Activated T-cell treated with anti-CD3 and anti-CD28 coated beads, Interleukin-2, amount 50 U/mL, for 48 hours (primary cell): ENCODE measurements at regions not wholly inside any gene's neighbourhood (a gene's known extent, or its start where the extent isn't known, plus 50 kb on each side); places are given as distances from the start of the nearest gene placed in this dataset.
A peak's percentile ranks its signal among the peaks of the same experiment; 100 is the strongest.
"Not testable (repeated sequence)": the region's sequence is repeated elsewhere in the genome, so short reads cannot be mapped to it uniquely, and the experiment has no call there.

Experiments
- DNase-seq, 2 experiments: peaks; one replicate each; pipeline ENCODE4 v3.0.0-alpha.2; 2020

- DNase-seq = no peak
These were observed 53.7 kb upstream of the OTOGL start for GRCh38 chr12:80045594-80045993.

- no peak for DNase-seq
These were observed 54.7 kb upstream of the OTOGL start for GRCh38 chr12:80044694-80045046.

- no peak for DNase-seq
These were observed 57.6 kb upstream of the OTOGL start for GRCh38 chr12:80041692-80042091.

DNA sequence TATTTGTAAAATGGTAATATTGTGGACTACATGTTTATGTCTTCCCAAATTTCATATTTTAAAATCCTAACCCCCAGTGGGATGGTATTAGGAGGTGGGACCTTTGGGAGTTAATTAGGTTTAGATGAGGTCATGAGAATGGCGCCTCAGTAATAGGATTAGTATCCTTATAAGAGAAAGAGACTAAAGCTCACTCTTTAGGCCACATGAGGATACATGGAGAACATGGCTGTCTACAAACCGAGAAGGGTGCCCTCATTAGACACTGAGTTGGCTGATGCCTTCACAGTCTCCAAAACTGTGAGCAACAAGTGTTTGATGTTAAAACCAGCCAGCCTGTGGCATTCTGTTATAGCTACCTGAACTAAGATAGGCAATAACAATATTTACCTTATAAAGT is 58.3 kb upstream of the OTOGL start:
- DNase-seq = no peak

DNA sequence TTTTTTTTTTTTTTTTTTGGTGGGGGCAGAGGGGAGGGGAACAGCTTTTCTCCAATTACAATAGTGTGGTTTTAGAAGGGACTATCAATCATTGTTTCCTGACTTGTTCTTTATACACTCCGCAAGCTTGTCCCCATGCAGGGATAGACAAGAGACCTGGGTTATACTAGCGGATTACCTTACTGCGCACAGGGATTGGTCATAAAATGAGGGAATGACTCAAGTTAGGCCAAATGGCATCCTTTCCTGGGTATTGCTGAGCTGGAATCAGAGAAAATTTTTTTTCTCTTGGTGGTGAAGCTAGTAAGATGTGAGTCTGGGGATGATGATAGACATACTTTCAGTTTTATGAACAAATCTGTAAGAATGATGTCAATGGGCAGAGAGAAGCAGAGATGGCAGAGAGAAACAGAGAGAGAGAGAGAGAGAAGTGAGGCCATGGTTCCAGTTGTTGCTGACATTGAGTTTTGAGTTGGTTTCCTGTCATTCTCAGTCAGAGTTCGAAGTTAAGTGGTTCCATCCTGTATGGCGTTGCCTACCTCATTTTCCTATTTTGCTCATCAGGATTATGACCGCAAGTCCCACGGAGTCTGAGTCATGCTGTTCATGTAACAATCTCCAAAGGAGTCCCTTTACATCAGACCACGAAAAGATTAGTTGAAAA is 59.1 kb upstream of the OTOGL start:
- peak; percentile 27 to 44 for DNase-seq

DNA sequence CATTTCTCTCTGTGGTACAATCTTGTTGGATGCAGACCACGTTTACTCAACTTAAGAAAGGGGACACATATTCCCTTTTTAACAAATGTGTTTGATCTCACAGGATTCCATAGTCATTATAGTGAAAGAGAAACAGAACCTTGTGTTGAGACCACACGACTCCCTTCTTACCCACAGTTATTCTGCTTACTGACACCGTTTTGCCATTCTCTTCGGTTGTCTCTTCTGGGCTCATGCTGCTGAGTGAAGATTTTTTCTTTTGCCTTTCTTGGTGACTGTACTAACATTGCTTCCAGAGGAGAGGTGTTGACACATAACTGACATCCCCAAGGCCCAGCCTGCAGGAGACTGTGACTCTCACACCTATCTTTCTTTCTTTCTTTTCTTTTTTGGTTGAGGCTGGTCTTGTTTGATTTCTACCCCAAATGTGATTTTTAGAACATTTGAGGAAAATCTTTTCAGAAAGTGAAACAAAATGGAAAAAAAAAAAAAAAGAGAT is 61.2 kb upstream of the OTOGL start:
- no peak for DNase-seq

- no peak for DNase-seq
These were observed 65.9 kb upstream of the OTOGL start for GRCh38 chr12:80033448-80033847.

GRCh38 chr12:80032946-80033345 is 66.4 kb upstream of the OTOGL start:
- DNase-seq = no peak

- DNase-seq = no peak
These were observed 68.1 kb upstream of the OTOGL start for GRCh38 chr12:80031229-80031628.

DNA sequence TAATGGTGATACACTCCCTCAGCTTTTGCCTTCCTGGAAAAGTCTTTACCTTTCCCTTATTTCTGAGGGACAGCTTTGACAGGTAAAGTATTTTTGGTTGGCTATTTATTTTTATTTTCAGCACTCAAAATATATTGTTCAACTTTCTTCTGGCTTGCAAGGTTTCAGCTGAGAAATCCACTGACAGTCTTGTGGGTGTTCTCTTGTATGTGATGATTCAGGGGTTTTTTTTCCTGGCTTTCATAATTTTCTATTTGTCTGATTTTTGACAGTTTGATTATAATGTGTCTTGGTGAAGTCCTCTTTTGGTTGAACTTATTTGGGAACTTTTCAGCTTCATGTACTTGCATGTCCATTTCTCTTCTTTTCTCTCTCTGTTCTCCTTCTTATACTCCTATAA is 73.7 kb upstream of the OTOGL start:
- no peak for DNase-seq

- no peak for DNase-seq
These were observed 79.6 kb upstream of the OTOGL start for GRCh38 chr12:80019691-80020090.

DNA sequence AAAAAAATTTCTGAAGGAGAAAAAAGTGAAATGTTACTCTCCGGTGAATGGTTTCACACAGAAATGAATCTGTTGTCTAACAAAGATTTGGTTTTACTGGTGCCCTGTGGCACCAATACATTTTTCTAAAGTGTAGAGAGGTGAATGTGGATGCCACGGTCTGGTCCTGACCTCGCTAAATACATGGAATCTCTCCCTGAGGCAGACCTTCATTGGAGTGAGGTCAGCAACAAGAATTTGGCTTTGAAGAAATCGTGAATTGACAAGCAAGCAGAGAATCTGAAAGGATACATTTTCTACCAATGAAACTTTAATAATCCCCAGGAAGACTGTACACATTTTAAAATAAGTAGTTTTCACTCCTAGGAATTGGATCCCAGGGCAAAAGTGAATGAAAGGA is 81.2 kb upstream of the OTOGL start:
- no peak for DNase-seq

DNA sequence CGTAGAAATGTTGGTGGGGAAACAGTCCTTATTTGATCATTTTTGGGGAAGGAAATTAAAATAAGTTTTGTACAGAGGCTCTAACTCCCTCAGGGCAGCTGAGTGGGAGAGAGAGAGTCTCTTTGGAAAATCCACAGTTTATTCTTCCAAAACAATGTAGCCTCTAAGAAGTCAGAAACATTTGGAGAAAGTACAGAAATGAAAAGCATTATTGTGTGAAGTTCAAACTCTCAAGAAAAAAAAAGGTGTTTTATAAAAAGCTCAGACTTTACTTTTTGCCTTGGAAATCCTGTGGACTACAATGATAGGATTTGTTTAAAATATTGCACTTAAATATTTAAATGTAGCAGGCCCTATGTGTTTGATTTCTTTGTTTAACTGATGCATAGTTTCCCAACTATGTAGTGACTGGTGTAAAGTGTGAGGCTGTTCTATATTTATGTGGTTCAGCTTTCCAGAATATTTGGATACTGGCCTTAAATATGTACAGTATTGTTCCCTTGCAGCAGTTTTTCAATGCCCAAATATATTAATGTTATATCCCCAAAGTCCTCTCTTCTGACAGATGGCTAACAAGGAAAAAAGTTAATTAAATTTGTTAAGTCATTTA is 82.0 kb upstream of the OTOGL start:
- no peak for DNase-seq

DNA sequence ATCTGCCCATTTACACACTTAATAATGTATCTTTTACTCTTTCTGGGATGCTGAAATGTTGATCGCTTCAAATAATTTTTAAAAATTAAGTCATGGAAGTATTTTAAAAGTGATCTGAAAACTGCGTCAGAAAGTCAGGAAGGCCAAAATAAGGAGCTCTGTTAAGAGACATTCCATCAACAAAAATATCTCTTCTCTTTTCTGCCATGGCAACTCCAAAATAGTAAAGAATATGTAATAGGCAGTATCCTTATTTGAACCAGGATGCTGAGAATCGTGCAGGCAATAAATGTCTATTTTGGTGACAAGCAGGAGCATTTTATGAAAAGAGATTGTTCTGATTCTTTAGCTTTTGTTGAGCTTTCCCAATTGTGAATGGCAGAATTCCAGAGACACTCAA is 81.8 kb upstream of the PPP1R12A start:
- DNase-seq = no peak

- DNase-seq = no peak
These were observed 80.8 kb upstream of the PPP1R12A start for GRCh38 chr12:80015660-80016059.

GRCh38 chr12:80003744-80004143 is 68.8 kb upstream of the PPP1R12A start:
- DNase-seq = not testable (repeated sequence)

GRCh38 chr12:80001562-80001961 is 66.7 kb upstream of the PPP1R12A start:
- no peak for DNase-seq

- no peak for DNase-seq
These were observed 65.9 kb upstream of the PPP1R12A start for GRCh38 chr12:80000831-80001230.

DNA sequence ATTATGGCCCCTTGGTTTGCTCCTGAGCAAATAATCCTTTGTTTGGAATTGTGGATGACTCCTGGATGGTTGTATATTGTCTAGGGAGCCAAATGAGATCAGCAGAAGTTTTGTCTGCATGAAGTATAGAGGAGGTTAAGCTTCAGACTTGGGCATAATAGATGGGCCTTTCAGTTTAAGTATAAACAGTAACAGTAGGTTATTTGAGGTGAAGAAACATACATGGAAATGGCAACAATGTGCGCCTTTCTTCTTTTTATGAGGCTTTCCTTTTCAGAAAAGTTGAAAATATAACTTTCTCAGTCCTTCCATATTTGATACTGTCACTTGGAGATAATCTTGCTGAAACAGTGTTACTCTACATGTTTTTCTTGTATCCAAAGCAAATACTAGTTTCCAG is 63.7 kb upstream of the PPP1R12A start:
- DNase-seq = no peak

DNA sequence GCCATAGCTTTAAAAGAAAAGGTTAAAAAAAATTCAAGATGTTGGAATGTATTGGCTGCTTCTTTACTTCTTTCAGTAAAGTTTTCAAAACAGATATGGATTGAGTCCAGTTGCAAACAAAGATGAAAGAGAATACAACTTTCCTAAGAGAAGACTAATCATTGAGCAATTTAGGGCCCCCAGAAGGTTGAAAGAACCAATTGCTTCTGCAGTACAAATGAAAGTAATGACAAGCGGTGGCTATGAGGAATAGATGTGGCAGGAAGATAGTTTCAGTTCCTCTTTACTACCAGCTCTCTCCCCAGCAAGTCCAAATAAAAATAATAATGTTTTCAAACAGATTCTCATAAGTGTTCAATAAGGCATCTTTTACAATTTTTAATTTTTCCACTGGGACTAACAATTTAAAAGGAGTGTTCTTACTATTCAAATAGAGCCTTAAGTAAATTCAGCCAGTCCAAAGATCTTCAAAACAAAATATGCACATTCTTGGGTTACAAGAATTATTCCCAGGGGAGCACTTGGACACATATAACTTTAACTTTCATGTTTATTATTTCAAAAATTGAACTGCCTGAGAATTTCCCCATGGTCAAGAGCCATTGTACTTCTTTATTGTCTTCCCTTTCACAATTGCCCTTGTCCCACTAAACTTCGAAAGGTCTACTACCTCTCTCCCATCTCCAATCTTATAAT is 62.3 kb upstream of the PPP1R12A start:
- no peak for DNase-seq

GRCh38 chr12:79995385-79996084 is 60.6 kb upstream of the PPP1R12A start:
- not testable (repeated sequence) for DNase-seq

- no peak for DNase-seq
These were observed 58.4 kb upstream of the PPP1R12A start for GRCh38 chr12:79993106-79993862.

DNA sequence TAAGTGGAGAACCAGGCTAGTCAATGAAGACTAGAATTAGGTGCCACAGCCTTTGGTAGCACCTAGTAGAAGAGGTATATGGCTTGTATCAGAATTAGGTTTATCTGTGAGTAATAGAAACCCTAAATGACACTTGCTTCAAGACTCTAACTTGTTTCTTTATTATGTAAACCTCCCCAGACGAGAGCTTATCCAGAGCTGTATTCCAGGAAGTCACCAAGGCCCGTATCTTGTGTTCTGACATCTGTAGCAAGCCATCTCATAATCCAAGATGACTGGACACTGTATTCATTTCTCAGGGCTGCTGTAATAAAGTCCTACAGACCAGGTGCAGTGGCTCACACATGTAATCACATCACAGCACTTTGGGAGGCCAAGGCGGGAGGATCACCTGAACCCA is 56.7 kb upstream of the PPP1R12A start:
- DNase-seq = no peak
